ENCODE measurements at regions not wholly inside any gene's neighbourhood (a gene's known extent, or its start where the extent isn't known, plus 50 kb on each side); places are given as distances from the start of the nearest gene placed in this dataset.

DNA sequence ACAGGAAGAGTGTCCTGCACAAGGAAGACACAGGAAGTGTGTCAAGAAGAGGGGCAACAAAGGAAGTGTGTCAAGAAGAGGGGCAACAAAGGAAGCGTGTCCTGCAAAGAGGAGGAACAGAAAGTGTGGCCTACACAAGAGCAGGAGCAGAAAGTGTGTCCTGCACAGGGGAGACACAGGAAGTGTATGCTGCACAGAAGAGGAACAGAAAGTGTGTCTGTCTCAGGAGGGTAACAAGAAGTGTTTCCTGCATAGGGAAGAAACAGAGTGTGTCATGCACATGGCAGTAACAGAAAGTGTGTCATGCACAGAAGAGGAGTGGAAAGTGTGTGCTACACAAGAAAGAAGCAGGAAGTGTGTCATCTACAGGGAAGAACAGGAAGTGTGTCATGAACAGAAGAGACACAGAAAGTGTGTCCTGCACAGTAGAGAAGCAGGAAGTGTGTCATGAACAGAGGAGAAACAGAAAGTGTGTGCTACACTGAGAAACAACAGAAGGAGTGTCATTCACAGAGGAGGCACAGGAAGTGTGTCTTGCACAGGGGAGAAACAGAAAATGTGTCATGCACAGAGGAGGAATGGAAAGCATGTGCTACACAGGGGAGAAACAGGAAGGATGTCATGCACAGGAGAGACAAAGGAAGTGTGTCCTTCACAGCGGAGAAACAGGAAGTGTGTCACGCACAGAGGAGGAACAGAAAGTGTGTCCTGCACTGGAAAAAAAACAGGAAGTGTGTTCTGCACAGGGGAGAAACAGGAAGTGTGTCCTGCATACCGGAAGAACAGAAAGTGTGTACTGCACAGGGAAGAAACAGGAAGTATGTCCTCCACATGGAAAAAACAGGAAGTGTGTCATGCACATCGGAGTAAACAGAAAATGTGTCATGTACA is 526.4 kb upstream of the PRKX start:
- peaks cover 9% of the 10 kb centered on the region for H3K9me3 Mint-ChIP-seq
- no peaks in the 10 kb centered on the region for H3K36me3 Mint-ChIP-seq (ENCODE audit: low read depth)
- Histone ChIP-seq H3K4me1 (ENCODE audit: control insufficient read depth, insufficient read depth, low read length) (no peaks in the 10 kb centered on the region), H3K27me3 (ENCODE audit: control insufficient read depth, insufficient read depth, low read length, poor library complexity, severe bottlenecking) (no peaks in the 10 kb centered on the region), H3K9me3 (ENCODE audit: control insufficient read depth, low read length) (no peaks in the 10 kb centered on the region), H3K4me3 (ENCODE audit: low read length) (no peak overlapping the region), H3K27ac (ENCODE audit: low read depth, low read length) (no peak overlapping the region), H3K9ac (ENCODE audit: extremely low read depth, low read length, poor library complexity, severe bottlenecking) (no peak overlapping the region), H3K36me3 (ENCODE audit: control insufficient read depth, insufficient read depth, low read length) (no peaks in the 10 kb centered on the region)
- whole genome bisulfite sequencing, 2 experiments (ENCODE audit: insufficient coverage in 1 of 2, insufficient read length in 1 of 2): 89 to 100% methylated on average over 2 to 5 of the region's 5 CpGs
- TF ChIP-seq, protein P1, sequence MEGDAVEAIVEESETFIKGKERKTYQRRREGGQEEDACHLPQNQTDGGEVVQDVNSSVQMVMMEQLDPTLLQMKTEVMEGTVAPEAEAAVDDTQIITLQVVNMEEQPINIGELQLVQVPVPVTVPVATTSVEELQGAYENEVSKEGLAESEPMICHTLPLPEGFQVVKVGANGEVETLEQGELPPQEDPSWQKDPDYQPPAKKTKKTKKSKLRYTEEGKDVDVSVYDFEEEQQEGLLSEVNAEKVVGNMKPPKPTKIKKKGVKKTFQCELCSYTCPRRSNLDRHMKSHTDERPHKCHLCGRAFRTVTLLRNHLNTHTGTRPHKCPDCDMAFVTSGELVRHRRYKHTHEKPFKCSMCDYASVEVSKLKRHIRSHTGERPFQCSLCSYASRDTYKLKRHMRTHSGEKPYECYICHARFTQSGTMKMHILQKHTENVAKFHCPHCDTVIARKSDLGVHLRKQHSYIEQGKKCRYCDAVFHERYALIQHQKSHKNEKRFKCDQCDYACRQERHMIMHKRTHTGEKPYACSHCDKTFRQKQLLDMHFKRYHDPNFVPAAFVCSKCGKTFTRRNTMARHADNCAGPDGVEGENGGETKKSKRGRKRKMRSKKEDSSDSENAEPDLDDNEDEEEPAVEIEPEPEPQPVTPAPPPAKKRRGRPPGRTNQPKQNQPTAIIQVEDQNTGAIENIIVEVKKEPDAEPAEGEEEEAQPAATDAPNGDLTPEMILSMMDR (conservative IDR thresholded peaks at IDR 0.05): no peak
- H3K4me1 Mint-ChIP-seq: no peaks in the 10 kb centered on the region
- H3K27me3 Mint-ChIP-seq (ENCODE audit: insufficient read depth): no peaks in the 10 kb centered on the region
- no peak overlapping the region for H3K4me3 Mint-ChIP-seq
- H3K27ac Mint-ChIP-seq: no peak overlapping the region
- no peak for DNase-seq

- 100% methylated on average over 1 of the region's 3 CpGs; no CpG with 5 or more reads in 1 of the 2 experiments for WGBS, 2 experiments (ENCODE audit: insufficient coverage in 1 of 2, insufficient read length in 1 of 2)
Observed at GRCh38 chrX:4238916-4239315, 525.5 kb upstream of the PRKX start.

GRCh38 chrX:4225086-4225485 is 511.6 kb upstream of the PRKX start:
- no peaks in the 10 kb centered on the region for H3K27me3 ChIP-seq (ENCODE audit: control insufficient read depth, insufficient read depth, low read length, poor library complexity, severe bottlenecking)
- WGBS, 2 experiments (ENCODE audit: insufficient coverage in 1 of 2, insufficient read length in 1 of 2): 82% methylated on average over 1 of the region's 2 CpGs; no CpG with 5 or more reads in 1 of the 2 experiments
- H3K4me3 ChIP-seq (ENCODE audit: low read length): no peak overlapping the region
- TF ChIP-seq, protein P1 (conservative IDR thresholded peaks at IDR 0.05): no peak
- H3K36me3 ChIP-seq (ENCODE audit: control insufficient read depth, insufficient read depth, low read length): no peaks in the 10 kb centered on the region
- no peaks in the 10 kb centered on the region for H3K36me3 Mint-ChIP-seq (ENCODE audit: low read depth)
- no peak overlapping the region for H3K27ac Mint-ChIP-seq
- no peaks in the 10 kb centered on the region for H3K9me3 Mint-ChIP-seq
- H3K9me3 ChIP-seq (ENCODE audit: control insufficient read depth, low read length): no peaks in the 10 kb centered on the region
- H3K4me3 Mint-ChIP-seq: no peak overlapping the region
- H3K4me1 ChIP-seq (ENCODE audit: control insufficient read depth, insufficient read depth, low read length): no peaks in the 10 kb centered on the region
- H3K27ac ChIP-seq (ENCODE audit: low read depth, low read length): no peak overlapping the region
- H3K9ac ChIP-seq (ENCODE audit: extremely low read depth, low read length, poor library complexity, severe bottlenecking): no peak overlapping the region
- H3K4me1 Mint-ChIP-seq: no peaks in the 10 kb centered on the region
- no peak for DNase-seq
- no peaks in the 10 kb centered on the region for H3K27me3 Mint-ChIP-seq (ENCODE audit: insufficient read depth)

More at GRCh38 chrX:4238916-4239315, 525.5 kb upstream of the PRKX start:
- Mint-ChIP-seq H3K27ac (no peak overlapping the region), H3K27me3 (ENCODE audit: insufficient read depth) (no peaks in the 10 kb centered on the region), H3K9me3 (peaks cover 6% of the 10 kb centered on the region), H3K4me1 (no peaks in the 10 kb centered on the region), H3K4me3 (no peak overlapping the region), H3K36me3 (ENCODE audit: low read depth) (no peaks in the 10 kb centered on the region)
- no peaks in the 10 kb centered on the region for H3K4me1 ChIP-seq (ENCODE audit: control insufficient read depth, insufficient read depth, low read length)
- TF ChIP-seq, protein P1 (conservative IDR thresholded peaks at IDR 0.05): no peak
- H3K27ac ChIP-seq (ENCODE audit: low read depth, low read length): no peak overlapping the region
- H3K4me3 ChIP-seq (ENCODE audit: low read length): no peak overlapping the region
- DNase-seq: no peak
- H3K9ac ChIP-seq (ENCODE audit: extremely low read depth, low read length, poor library complexity, severe bottlenecking): no peak overlapping the region
- no peaks in the 10 kb centered on the region for H3K9me3 ChIP-seq (ENCODE audit: control insufficient read depth, low read length)
- no peaks in the 10 kb centered on the region for H3K36me3 ChIP-seq (ENCODE audit: control insufficient read depth, insufficient read depth, low read length)
- H3K27me3 ChIP-seq (ENCODE audit: control insufficient read depth, insufficient read depth, low read length, poor library complexity, severe bottlenecking): no peaks in the 10 kb centered on the region
